Inflammatory macrophage (primary cell): ENCODE measurements at regions not wholly inside any gene's neighbourhood (a gene's known extent, or its start where the extent isn't known, plus 50 kb on each side); places are given as distances from the start of the nearest gene placed in this dataset.
"Not testable (repeated sequence)": the region's sequence is repeated elsewhere in the genome, so short reads cannot be mapped to it uniquely, and the experiment has no call there.

Source experiments
- DNase-seq, 2 donors: peaks; one replicate each; pipeline ENCODE4 v3.0.0-alpha.2; 2020 to 2022

DNA sequence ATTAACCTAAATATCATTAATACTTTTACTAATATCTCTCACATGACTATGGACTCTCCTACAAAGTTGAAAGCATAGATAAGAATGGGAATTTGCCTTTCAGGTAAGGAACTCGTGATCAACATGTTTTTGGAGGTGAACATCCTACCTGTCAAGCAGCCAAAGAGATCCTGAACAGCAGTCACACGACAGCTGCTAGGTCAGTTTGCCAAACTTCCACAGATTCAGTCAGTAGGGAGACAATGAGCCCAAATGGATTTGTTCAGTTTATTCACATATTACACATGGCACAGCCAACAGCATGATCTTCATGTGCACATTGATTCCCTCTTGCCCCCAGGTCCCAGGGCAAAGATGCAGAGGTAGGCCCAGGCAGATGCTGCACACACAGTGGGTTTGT is 86.1 kb upstream of the LOC128125822 start:
- no peak for DNase-seq

DNA sequence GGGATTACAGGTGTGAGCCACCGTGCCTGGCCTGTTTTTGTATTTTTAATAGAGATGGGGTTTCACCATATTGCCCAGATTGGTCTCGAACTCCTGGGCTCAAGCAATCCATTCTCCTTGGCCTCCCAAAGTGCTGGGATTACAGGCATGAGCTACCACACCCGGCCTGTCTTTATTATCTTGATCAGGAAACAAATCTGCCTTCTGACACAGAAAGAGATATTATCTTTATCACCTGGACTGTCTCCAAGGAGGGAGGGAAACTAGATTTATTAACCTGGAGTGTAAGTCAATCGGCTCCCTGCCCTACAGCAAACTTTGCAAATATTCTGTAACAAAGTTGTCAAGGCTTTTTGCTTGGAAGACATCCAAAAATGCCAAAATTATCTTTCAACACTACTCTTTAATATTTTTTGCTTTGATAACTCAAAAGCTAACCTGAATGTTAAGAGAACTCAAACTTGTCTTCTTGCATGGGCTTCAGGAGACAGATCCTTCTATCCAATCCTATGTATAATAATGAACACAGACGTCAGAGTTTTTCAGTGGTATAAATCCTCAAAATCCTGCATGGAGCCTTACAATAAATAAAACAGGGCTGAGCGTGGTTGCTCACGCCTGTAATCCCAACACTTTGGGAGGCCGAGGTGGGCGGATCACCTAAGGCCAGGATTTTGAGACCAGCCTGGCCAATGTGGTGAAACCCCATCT is 85.0 kb upstream of the LOC128125822 start:
- DNase-seq: no peak

DNA sequence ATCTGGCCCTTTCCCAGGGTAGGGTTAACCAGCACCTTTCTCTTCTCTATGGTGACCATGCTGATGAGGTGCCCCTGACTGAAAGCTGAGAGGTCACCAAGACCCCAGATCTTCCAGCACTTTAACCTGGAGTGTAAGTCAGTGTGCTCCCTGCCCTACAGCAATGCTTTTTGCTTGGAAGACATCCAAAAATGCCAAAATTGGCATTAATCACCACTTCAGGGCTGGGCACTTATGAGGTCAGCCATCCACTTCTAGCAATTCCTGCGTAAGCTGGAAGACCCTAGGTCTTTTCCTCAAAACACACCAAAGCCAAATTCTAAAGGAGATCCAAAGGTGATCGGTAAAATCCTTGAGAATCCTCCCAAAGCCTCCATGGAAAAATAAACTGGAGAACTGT is 81.2 kb upstream of the LOC128125822 start:
- DNase-seq: no peak

DNA sequence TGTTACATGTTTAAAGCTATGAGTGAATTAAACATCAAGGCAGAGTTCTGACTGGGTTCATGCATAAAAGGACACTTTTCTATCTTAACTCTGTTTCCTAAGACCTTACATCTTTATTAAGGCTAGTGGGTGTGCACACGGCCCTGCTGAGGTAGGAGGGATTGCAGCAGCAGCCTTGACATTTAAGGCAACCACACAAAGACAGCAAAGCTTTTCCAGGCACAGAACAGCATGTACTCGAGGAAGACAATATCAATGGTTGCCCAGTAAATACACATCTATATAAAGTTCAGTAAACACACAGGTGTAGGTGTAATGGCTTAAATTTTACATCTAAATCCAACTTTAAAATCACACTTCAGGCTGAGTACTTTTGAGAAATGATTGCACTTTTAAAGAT is 79.8 kb upstream of the LOC128125822 start:
- DNase-seq: no peak

DNA sequence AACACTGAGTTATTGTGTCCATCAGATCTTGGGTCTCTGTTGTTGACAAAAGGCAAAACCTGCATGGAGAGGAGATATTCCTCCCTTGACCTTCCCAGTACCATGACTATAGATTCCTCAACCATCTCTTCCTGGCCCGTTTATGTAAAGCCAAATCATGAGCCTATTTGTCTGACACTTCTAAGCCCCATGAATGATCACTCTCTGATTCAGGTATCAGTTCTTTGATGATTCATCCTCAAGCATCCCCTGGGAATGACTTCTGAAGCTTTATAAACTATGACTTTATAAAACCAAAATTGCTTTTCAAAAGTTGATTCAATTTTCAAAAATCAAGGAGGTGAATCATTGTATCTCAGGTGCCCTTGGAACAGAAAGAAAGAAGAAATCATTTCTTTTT is 78.7 kb upstream of the LOC128125822 start:
- DNase-seq: no peak

DNA sequence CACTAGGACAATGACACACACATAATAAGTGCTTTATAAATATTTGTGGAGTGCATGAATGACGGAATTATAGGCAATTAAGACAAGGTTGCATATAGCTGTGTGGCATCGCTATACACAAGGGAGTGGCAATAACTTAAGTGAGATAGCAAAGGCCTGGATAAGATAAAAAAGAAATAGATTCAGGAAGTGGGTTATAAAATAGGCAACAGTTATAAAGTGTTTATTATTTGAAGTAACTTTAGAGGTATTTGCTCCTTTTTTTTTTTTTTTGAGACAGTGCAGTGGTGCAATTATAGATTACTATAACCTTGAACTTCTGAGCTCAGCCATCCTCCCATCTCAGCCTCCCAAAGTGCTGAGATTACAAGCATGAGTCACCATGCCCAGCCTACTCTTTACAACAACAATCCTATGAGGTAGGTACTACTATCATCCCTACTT is 75.9 kb upstream of the LOC128125822 start:
- DNase-seq: no peak

DNA sequence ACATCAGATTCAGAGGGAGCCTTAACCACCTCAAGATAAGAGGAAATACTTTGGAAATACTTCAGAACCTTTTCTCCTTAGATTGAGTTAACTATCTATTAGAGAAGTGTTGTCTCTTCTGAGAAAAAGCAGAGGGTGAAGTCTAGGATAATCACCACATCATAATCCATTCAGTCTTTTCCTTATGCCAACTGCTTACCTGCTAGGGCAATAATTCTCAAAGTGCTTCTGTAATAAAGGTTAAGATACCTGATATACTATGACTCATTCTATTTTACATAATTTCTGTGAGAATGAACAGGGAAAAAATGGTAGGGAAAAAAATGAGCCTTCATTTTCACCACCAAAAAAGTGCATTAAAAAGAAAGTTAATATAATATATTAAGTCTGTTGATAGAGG is 70.1 kb upstream of the LOC128125822 start:
- DNase-seq: no peak

DNA sequence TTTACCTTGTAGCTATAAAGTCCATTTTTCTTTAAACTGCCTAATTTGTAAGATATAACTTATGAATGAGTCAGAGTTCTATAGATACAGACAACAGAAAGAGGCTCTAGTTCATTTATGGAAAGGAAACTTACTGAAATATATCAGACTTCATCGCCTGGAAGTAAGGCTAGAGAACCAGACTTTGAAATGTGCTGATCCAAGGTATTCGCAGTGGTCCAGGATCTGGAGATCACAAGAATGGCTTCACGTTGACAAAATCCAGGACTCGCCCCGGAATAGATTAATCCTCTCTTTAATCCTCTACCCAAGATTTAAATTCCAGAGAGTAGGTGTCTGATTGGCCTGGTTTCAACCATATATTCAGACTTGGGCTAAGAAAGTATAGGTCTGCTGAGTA is 69.1 kb upstream of the LOC128125822 start:
- no peak for DNase-seq

DNA sequence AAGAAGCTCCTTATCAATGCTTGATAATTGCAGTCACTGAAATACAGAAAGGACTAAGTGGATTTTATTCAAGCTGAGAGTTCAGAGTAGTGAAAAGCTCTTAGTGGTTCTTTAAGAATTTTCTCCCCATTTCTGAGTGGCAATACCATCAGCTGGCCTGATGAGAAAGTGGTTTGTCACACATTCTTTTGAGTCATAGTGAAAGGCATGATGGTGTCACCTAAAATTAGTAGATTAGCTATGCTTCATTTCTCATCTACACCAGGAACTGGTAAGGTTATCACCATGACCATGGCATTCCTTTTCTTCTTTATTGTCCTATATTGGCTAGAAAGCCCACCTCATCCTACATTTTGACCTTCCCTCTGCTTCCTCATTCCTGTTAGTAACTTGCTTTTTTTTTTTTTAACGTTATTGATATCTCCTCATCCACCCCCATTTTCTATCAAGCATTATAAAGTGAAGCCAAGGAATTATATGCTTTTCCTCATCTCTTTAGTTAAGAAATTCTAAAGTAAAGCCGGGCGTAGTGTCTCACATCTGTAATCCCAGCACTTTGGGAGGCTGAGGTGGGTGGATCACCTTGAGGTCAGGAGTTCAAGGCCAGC is 67.4 kb upstream of the LOC128125822 start:
- DNase-seq: no peak

DNA sequence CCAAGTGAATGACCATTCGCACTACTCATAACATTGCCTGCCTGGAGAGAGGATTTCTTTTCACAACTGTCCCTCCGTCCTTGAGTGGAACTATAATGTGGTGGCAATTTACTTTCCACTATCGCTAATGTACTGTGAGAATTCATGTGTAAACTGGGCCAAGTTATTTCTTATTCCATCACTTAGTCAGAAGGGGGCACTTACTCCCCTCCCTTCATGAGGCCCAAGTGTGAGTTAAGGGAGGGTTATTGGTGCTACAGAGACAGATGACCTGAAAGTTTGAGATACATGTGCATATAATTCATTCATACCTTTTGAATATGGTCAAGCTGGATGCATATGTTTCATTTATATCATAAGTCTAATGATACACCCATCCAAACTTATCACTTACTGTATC is 65.2 kb upstream of the LOC128125822 start:
- DNase-seq: no peak

DNA sequence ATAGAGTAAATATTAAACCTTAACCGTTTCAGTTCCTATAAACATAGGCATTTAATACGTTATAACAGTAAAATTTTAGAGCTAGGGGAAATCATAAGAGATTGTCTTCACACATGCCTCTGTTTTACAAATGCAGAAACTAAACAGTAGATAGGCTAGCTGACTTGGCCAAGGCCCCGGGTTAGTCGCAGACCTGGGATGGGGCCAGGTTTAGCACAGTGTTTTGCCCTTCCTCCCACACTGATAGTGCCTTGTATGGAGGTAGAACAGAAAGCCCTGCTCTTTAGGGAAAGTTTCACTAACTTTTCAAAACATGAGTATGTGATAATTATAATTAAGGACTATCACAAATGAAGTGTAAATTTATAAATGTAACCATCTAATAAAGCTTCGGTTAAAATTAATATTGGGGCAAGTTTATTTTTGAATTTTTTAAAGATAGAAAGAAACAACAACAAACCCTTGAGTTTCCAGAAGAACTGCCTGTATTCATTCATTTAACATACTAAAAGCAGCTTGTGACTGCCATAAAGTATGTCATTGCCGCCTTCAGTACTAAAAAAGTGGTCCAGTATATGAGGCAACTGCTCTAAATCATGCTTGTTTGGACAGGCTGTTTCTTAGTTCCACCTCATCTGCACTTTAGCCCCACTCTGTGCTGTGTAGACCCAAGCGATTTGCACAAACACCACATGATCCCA is 62.5 kb upstream of the LOC128125822 start:
- no peak for DNase-seq

DNA sequence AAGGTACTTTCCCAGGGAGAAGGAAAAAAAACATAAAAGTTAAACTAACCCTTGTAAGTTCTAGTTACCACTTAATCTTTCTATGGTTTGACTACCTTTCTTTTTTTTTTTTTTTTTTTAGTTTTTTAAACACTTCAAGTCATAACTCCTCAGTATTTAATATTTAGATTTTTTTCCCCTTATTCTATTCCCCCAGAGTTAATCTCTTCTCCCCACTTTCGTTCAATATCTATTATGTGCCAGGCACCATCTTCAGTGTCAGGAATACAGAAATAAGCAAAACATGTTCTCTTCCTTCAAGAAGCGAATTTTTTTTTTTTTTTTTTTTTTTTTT is 62.0 kb upstream of the LOC128125822 start:
- DNase-seq: no peak

DNA sequence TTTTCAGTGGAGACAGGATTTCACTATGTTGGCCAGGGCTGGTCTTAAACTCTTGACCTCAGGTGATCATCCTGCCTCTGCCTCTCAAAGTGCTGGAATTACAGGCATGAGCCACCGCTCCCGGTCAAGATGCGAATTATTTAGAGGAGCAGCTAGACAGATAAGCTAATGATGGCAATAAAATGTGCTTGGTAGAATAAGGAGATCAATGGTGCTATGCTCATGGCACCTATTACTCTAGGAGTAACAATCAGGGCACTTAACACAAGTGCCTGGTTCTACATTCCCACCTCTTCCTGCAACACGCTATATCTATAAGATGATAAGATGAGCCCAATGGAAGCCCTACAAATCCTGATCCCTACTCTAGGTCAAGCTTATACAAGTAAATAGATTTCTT is 61.4 kb upstream of the LOC128125822 start:
- DNase-seq: no peak

DNA sequence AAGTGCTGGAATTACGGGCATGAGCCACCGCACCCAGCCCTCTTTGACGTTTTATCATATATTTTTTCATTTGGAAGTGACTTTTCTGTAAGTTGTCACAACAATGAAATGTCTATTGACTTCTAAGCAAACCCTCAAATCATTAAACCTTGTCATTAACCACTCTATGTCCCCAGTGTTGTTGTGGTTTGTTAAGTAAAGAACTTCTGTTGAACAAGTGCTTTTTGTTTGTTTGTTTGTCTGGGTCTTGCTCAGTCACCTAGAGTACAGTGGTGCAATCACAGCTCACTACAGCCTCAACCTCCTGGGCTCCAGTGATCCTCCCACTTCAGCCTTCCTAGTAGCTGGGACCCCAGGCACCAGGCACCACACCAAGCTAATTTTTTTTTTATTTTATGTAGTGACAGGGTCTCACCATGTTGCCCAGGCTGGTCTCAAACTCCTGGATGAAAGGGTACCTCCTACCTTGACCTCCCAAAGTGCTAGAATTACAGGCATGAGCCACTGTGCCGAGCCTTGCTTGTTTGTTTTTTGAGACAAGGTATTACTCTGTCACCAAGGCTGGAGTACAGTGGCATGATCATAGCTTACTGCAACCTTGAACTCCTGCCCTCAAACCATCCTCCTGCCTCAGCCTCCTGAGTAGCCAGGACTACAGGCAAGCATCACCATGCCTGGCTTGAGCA is 57.6 kb upstream of the LOC128125822 start:
- no peak for DNase-seq

DNA sequence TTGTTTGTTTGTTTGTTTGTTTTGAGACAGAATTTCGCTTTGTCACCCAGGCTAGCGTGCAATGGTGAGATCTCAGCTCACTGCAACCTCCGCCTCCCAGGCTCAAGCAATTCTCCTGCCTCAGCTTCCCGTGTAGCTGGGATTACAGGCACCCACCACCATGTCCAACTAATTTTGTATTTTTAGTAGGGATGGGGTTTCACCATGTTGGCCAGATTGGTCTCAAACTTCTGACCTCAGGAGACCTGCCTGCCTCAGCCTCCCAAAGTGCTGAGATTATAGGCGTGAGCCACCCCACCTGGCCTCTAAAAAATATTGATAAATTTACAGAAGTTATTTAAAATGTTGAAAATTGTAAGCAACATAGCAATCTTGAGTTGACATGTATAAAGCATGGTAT is 57.1 kb upstream of the LOC128125822 start:
- not testable (repeated sequence) for DNase-seq

DNA sequence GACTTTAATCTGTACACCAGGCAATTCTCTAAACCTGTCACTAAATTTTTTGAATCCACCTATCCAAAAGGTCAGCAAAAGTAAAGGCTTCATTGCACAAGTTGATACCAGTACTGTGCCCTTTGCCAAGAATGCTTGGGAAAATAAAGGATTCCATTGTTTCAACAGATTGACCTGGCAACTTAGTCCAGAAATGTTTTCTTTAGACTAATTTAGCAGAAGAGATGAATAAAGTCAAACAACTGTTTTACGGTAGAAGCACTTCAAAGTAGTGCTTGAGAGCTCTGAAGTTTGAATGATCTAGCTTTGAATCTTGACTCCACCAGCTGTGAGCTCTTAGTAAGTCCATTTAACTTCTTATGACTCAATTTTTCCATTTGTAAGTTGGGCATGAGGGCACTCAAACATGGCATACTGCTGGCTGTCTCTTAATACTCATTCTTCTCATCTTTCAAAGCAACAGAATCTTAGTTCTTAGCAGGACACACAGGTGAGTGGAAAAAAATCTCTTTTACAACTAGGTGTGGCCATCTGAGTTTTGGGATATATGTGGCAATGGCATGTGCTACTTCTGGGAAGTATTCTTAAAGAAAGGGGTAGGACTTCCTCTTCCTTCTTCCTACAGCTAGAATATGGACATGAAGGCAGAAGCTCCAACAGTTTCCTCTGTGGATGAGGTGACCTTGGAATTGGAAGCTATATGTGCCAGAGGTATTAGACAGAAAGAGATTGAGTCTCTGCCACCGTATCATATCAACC is 55.9 kb upstream of the LOC128125822 start:
- DNase-seq: no peak

DNA sequence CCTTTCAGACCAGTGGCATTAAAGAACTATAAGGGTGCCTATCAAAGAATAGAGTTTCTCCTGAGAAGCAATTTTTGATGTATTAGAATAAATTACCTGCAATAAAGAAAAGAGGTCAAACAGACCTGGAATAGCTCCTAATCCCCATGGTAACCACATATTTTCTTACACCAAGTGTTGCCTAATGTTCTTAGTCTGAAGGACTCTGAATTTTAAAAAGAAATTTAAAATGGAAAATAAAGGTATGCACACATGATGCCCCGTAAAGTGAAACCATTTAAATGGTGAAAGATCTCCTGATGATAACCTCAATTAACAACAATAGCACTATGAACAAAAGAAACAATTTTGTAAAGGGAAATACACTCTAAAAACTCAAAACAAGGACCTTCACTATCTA is 55.1 kb upstream of the LOC128125822 start:
- no peak for DNase-seq

DNA sequence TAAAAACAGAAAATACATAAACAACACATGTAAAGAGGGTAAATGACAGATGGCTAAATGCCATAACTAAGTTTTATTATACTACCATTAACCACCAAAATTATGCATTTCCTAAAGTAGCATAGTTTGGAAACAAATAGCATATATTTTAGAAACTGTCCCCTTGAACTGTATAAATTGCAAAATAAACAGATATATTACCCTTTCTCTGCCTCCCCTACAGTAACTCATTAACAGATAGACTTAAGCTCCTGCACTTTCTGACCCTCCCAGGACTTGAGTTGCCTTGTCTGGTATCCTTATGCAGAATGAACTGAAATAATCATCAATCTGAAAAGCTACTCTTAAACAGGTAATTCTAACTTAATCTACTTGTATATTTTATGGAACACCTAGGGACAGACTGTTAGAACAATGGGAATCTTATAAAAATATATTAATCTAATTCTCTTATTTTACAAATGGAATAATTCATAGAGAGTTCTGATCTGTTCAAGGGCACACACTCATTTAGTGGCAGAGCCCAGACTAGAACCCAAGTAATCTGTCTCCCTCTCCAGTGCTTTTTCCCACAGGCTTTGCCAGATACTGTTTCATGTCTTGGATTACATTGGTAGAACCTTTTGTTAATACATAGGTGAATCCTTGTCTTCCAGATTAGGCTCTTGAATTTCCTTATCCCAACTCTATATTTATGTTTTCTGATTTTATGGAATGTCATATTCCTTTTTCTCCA is 50.6 kb upstream of the LOC128125822 start:
- no peak for DNase-seq
